ENCODE measurements at regions not wholly inside any gene's neighbourhood (a gene's known extent, or its start where the extent isn't known, plus 50 kb on each side); places are given as distances from the start of the nearest gene placed in this dataset.

- no peaks in the 10 kb centered on the region for H3K9me3 ChIP-seq (ENCODE audit: low read length)
- H3K79me2 ChIP-seq (replicated peaks; ENCODE audit: insufficient read depth, low read length) = no peaks in the 10 kb centered on the region
- H3K9me2 ChIP-seq (ENCODE audit: insufficient read depth, low read length) = no peaks in the 10 kb centered on the region
- no peak overlapping the region for H2AFZ ChIP-seq (ENCODE audit: low read depth, low read length)
- no peaks in the 10 kb centered on the region for H3F3A ChIP-seq (ENCODE audit: insufficient read depth, low read length, poor library complexity, severe bottlenecking)
- no peak overlapping the region for H3K27ac ChIP-seq (ENCODE audit: low read length)
- H4K20me1 ChIP-seq (ENCODE audit: insufficient read depth) = no peaks in the 10 kb centered on the region
- H3K27me3 ChIP-seq (ENCODE audit: insufficient read depth, low read depth, low read length) = no peaks in the 10 kb centered on the region
- H3K36me3 ChIP-seq (ENCODE audit: insufficient read depth, low read length) = no peaks in the 10 kb centered on the region
- no peak overlapping the region for H3K4me3 ChIP-seq (ENCODE audit: low read length)
- no peak for TF ChIP-seq TAF1 (IDR thresholded peaks at IDR 0.05; ENCODE audit: low read depth)
- TF ChIP-seq RAD21 (conservative IDR thresholded peaks at IDR 0.05) = no peak
- TF ChIP-seq EP300 (conservative IDR thresholded peaks at IDR 0.05; ENCODE audit: poor library complexity, severe bottlenecking) = no peak
- TF ChIP-seq, protein P1, sequence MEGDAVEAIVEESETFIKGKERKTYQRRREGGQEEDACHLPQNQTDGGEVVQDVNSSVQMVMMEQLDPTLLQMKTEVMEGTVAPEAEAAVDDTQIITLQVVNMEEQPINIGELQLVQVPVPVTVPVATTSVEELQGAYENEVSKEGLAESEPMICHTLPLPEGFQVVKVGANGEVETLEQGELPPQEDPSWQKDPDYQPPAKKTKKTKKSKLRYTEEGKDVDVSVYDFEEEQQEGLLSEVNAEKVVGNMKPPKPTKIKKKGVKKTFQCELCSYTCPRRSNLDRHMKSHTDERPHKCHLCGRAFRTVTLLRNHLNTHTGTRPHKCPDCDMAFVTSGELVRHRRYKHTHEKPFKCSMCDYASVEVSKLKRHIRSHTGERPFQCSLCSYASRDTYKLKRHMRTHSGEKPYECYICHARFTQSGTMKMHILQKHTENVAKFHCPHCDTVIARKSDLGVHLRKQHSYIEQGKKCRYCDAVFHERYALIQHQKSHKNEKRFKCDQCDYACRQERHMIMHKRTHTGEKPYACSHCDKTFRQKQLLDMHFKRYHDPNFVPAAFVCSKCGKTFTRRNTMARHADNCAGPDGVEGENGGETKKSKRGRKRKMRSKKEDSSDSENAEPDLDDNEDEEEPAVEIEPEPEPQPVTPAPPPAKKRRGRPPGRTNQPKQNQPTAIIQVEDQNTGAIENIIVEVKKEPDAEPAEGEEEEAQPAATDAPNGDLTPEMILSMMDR (IDR thresholded peaks at IDR 0.05; ENCODE audit: poor library complexity, severe bottlenecking) = no peak
- TF ChIP-seq, protein P2, sequence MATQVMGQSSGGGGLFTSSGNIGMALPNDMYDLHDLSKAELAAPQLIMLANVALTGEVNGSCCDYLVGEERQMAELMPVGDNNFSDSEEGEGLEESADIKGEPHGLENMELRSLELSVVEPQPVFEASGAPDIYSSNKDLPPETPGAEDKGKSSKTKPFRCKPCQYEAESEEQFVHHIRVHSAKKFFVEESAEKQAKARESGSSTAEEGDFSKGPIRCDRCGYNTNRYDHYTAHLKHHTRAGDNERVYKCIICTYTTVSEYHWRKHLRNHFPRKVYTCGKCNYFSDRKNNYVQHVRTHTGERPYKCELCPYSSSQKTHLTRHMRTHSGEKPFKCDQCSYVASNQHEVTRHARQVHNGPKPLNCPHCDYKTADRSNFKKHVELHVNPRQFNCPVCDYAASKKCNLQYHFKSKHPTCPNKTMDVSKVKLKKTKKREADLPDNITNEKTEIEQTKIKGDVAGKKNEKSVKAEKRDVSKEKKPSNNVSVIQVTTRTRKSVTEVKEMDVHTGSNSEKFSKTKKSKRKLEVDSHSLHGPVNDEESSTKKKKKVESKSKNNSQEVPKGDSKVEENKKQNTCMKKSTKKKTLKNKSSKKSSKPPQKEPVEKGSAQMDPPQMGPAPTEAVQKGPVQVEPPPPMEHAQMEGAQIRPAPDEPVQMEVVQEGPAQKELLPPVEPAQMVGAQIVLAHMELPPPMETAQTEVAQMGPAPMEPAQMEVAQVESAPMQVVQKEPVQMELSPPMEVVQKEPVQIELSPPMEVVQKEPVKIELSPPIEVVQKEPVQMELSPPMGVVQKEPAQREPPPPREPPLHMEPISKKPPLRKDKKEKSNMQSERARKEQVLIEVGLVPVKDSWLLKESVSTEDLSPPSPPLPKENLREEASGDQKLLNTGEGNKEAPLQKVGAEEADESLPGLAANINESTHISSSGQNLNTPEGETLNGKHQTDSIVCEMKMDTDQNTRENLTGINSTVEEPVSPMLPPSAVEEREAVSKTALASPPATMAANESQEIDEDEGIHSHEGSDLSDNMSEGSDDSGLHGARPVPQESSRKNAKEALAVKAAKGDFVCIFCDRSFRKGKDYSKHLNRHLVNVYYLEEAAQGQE (IDR thresholded peaks at IDR 0.05; ENCODE audit: borderline replicate concordance) = no peak
- no peak for TF ChIP-seq EZH2 (IDR thresholded peaks at IDR 0.05; ENCODE audit: borderline replicate concordance, insufficient read depth, low read length, poor library complexity, severe bottlenecking)
- TF ChIP-seq MXI1 (conservative IDR thresholded peaks at IDR 0.05; ENCODE audit: poor library complexity, severe bottlenecking) = no peak
- no peak for TF ChIP-seq SMC3 (conservative IDR thresholded peaks at IDR 0.05; ENCODE audit: poor library complexity)
- TF ChIP-seq POLR2AphosphoS5 (IDR thresholded peaks at IDR 0.05) = no peak
- no peak overlapping the region for H3K4me2 ChIP-seq (ENCODE audit: low read length)
- no peak overlapping the region for H3K9ac ChIP-seq (ENCODE audit: low read length)
Measured at GRCh38 chr13:111587249-111587648, 266.8 kb downstream of the TEX29 start.

DNA sequence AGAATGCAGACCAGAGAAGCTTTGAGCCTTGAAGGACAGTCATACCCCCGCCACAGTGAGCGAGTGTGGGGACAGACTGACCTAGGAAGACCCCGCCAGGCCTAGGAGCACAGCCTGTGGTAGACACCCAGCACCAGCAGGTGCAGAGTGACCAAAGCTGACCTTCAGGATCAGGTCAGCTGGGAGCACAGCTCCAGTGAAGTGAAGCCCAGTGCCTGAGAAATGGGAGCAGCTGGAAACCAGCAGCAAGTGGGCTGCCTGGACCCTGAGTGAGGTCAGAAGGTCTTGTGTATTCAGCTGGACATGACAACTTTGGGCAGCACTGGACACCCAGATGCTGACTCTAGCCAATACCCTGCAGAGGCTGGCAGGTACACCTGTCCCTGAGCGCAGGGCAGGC, 268.9 kb downstream of the TEX29 start:
- Histone ChIP-seq H3K9ac (ENCODE audit: low read length) (no peak overlapping the region), H3K4me2 (ENCODE audit: low read length) (no peak overlapping the region), H3K79me2 (replicated peaks; ENCODE audit: insufficient read depth, low read length) (no peaks in the 10 kb centered on the region), H3K36me3 (ENCODE audit: insufficient read depth, low read length) (no peaks in the 10 kb centered on the region), H3F3A (ENCODE audit: insufficient read depth, low read length, poor library complexity, severe bottlenecking) (no peaks in the 10 kb centered on the region), H3K9me2 (ENCODE audit: insufficient read depth, low read length) (no peaks in the 10 kb centered on the region), H3K4me3 (ENCODE audit: low read length) (no peak overlapping the region), H4K20me1 (ENCODE audit: insufficient read depth) (no peaks in the 10 kb centered on the region), H3K9me3 (ENCODE audit: low read length) (no peaks in the 10 kb centered on the region), H3K27ac (ENCODE audit: low read length) (no peak overlapping the region), H3K27me3 (ENCODE audit: insufficient read depth, low read depth, low read length) (no peaks in the 10 kb centered on the region), H2AFZ (ENCODE audit: low read depth, low read length) (no peak overlapping the region)
- TF ChIP-seq, protein P1 (IDR thresholded peaks at IDR 0.05; ENCODE audit: poor library complexity, severe bottlenecking) = no peak
- no peak for TF ChIP-seq MXI1 (conservative IDR thresholded peaks at IDR 0.05; ENCODE audit: poor library complexity, severe bottlenecking)
- TF ChIP-seq EP300 (conservative IDR thresholded peaks at IDR 0.05; ENCODE audit: poor library complexity, severe bottlenecking) = no peak
- TF ChIP-seq RAD21 (conservative IDR thresholded peaks at IDR 0.05) = no peak
- no peak for TF ChIP-seq TAF1 (IDR thresholded peaks at IDR 0.05; ENCODE audit: low read depth)
- no peak for TF ChIP-seq SMC3 (conservative IDR thresholded peaks at IDR 0.05; ENCODE audit: poor library complexity)
- TF ChIP-seq EZH2 (IDR thresholded peaks at IDR 0.05; ENCODE audit: borderline replicate concordance, insufficient read depth, low read length, poor library complexity, severe bottlenecking) = no peak
- TF ChIP-seq, protein P2 (IDR thresholded peaks at IDR 0.05; ENCODE audit: borderline replicate concordance) = no peak
- TF ChIP-seq POLR2AphosphoS5 (IDR thresholded peaks at IDR 0.05) = no peak
